Cerebellar nuclear complex (tissue), 1 donor: ENCODE measurements at regions not wholly inside any gene's neighbourhood (a gene's known extent, or its start where the extent isn't known, plus 50 kb on each side); places are given as distances from the start of the nearest gene placed in this dataset.
"Not testable (repeated sequence)": the region's sequence is repeated elsewhere in the genome, so short reads cannot be mapped to it uniquely, and the experiment has no call there.

Source experiments
- DNase-seq, 2 experiments: peaks; one replicate each; lab custom pipeline; 2025; lab: John Stamatoyannopoulos, UW

GRCh38 chr11:38721586-38722315 lies 2123.7 kb upstream of the RAG2 start:
- DNase-seq, result no peak

- no peak for DNase-seq
These were observed 2120.6 kb upstream of the RAG2 start for GRCh38 chr11:38718659-38719058.

GRCh38 chr11:38718049-38718448 lies 2120.0 kb upstream of the RAG2 start:
- no peak for DNase-seq

GRCh38 chr11:38711110-38711509 lies 2113.1 kb upstream of the RAG2 start:
- no peak for DNase-seq

GRCh38 chr11:38710262-38710661 lies 2112.2 kb upstream of the RAG2 start:
- no peak for DNase-seq

DNA sequence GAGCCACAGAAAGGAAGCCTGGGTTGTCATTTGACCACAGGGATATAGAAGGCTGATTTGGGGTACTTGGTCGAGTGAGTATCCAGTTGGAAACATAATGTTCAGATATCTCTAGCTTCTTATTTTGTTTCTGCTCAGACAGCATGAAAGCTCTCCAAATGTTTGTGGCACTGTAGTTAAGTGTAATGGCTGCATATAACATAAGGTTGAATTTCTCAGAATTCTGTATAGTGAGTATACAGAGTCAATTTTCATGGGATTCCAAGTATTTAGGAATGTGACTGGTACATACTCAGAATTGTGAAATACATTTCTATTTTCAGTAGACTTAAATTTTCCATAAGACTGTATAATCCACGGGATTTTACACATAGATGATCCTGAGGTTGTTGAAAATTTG lies 2102.1 kb upstream of the RAG2 start:
- no peak for DNase-seq

DNA sequence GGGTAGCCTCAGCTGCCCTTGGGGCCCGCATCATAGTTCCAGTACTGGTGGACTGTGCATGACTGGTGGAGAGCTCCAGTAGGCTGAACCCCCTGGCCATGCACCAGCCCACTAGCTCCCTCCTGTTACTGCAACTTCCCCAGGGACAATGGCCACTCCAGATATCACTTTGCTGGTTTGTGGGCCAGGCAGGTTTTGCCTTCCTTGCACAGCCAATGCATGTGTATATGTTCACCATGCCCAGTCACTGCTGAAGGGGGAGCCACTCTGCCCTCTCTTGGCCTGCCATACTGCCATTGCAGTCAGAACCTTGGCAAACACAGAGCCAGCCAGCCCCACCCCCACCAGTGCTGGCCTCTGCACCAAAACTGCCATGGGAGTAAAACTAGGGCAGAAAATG lies 2095.3 kb upstream of the RAG2 start:
- no peak for DNase-seq

- DNase-seq, result not testable (repeated sequence)
These were observed 2092.2 kb upstream of the RAG2 start for GRCh38 chr11:38690211-38690610.

DNA sequence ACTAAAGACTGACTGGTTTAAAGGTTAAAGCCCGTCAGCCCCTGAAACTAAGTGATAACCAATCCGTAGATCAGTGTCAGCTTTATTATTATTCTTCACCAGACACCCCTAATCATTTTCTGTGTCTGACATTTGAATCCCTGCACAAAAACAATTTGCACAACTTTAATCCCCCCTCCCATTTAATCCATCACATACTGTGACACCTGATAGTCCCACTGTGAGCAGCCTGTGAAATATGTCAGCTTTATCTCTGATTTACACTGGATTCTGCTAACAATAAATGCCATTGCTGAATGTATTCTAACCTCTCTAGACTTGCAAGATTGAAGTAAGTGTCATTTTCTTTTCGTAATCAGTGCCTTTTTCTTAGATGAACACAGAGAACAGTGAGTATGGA lies 2089.0 kb upstream of the RAG2 start:
- no peak for DNase-seq

DNA sequence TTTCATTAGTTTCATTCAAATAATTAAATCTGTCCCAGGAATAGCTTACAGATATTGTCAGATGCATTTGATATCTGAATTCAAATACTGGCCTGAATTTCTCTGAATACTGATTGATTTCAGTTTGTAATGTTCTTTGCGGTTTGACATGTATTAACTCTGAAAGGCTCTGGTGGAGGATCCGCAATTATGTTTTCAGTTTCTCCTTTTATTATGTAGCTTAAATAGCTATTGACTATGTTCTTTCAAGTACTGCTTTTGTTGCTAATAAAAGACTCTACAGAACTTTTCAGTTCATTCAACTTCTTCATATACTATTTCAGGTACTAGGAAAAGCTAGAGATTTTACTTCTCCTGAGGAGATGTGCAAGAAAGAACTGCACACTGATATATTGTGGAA lies 2085.4 kb upstream of the RAG2 start:
- no peak for DNase-seq

DNA sequence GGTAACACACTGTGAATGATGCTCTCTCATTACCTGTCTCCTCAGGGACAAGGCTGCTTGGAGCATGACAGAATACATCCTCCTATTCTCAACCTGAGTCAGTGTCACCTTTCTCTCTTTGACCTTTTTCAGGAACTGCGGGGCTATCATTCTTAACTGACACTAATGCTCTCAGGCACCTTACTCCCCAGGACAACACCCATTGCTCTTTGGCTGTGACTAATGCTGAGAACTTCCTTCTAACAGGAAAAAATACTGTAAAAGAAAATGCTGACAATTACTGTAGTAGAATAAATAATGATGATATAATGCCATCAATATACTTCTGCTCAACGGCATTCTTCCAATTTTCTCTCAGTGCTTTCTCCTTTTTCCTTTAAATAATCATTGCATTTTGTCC lies 2082.7 kb upstream of the RAG2 start:
- DNase-seq, result no peak

- no peak for DNase-seq
These were observed 2082.1 kb upstream of the RAG2 start for GRCh38 chr11:38680166-38680565.

GRCh38 chr11:38672445-38672844 lies 2074.4 kb upstream of the RAG2 start:
- no peak for DNase-seq

DNA sequence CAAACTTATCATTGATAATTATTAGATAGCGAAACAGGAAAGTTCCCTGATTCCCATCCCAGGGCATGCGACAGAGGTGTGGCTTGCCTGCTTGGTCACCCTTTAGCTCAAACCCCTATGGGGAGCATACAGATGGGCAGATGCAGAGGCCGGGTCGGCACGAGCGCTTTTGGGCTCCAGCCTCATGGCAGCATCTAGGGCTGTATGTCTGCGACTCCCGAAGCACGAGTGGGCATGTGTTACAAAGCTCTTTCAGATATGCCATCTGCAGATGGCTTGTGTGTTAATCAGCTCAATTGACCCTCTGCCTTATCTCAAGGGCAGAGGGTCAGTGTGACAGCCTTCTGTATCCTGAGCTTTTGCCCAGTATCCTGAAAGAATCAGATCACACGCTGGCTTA lies 2069.3 kb upstream of the RAG2 start:
- no peak for DNase-seq

DNA sequence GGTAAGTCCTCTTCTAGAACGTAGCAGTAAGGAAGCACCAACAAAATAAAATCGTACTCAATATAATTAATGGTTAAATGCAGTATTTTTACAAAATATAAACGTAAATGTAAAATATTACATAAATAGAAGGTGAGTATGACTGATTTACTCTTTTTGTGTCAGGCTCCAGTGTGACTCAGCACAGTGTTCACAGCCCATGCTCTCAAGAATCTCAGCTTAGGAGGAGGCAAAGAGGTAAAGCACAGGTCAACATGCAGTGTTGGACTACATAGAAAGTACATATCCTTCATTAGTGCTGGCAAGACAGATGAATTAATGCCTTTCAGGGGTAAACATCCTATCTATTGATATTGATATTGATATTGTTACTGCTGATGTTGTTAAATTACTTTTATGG lies 2050.6 kb upstream of the RAG2 start:
- DNase-seq, result no peak

- no peak for DNase-seq
These were observed 2048.3 kb upstream of the RAG2 start for GRCh38 chr11:38646382-38646781.

- no peak for DNase-seq
These were observed 2042.8 kb upstream of the RAG2 start for GRCh38 chr11:38640854-38641253.

DNA sequence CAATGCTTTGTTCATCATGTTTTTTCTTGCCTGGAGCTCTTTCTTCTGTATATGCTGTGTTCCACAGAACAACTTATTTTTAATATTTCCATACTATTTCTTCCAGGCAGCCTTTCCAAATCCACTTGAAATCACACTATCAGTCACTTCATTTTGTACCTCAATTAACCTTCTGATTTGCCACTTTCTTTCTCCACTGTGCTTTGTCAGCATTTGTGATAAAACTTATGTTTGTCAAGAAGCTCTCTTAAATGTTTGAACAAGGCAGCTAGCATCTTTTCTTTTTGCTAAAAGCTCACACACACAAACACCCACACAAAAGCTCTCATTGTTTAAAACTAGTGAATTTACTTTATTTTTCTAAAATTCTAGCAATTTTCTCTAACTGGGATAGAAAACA lies 2014.7 kb upstream of the RAG2 start:
- no peak for DNase-seq

- not testable (repeated sequence) for DNase-seq
These were observed 2003.3 kb upstream of the RAG2 start for GRCh38 chr11:38601371-38601770.

- no peak for DNase-seq
These were observed 2000.4 kb upstream of the RAG2 start for GRCh38 chr11:38598418-38598817.

- DNase-seq, result not testable (repeated sequence)
These were observed 1997.5 kb upstream of the RAG2 start for GRCh38 chr11:38595359-38596016.

GRCh38 chr11:38594895-38595294 lies 1996.9 kb upstream of the RAG2 start:
- DNase-seq, result no peak

- DNase-seq, result no peak
These were observed 1995.6 kb upstream of the RAG2 start for GRCh38 chr11:38593649-38594048.

DNA sequence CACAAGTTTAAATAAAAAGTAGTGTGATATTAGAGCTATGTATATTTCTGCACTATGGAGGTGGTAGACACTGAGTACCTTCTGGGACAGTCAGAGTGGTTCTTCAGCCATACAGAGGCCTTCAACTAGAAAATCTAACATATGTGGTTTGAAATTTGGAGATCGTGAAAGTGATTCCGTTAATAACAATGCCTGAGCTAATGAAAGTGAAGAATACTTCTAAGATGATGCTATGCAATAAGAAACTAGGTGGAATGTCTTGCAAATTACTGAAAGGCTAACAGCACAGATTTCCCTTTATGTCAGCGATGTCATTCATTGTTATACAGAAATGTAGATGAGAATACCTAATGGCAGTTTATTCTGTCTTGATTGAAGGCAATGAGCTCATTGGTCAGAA lies 1984.7 kb upstream of the RAG2 start:
- no peak for DNase-seq
